ENCODE measurements at regions not wholly inside any gene's neighbourhood (a gene's known extent, or its start where the extent isn't known, plus 50 kb on each side); places are given as distances from the start of the nearest gene placed in this dataset.
"Not testable (repeated sequence)": the region's sequence is repeated elsewhere in the genome, so short reads cannot be mapped to it uniquely, and the experiment has no call there.

GRCh38 chr17:27085517-27085916 is 208.4 kb upstream of the WSB1 start:
- H3K4me3 ChIP-seq (ENCODE audit: low read depth, low read length), result no peak overlapping the region
- TF ChIP-seq POLR2A (IDR thresholded peaks at IDR 0.05; ENCODE audit: extremely low read depth, insufficient read length) (no peak), MAX (IDR thresholded peaks at IDR 0.05; ENCODE audit: low read depth, low read length) (no peak), MYC (IDR thresholded peaks at IDR 0.05; ENCODE audit: low read depth, low read length) (no peak), CTCF (IDR thresholded peaks at IDR 0.05; ENCODE audit: low read depth, low read length) (no peak)
- DNase-seq (ENCODE audit: low read depth), result no peak

- H3K4me3 ChIP-seq (ENCODE audit: low read depth, low read length), result no peak overlapping the region
- TF ChIP-seq MYC (IDR thresholded peaks at IDR 0.05; ENCODE audit: low read depth, low read length) (no peak), MAX (IDR thresholded peaks at IDR 0.05; ENCODE audit: low read depth, low read length) (no peak), CTCF (IDR thresholded peaks at IDR 0.05; ENCODE audit: low read depth, low read length) (no peak), POLR2A (IDR thresholded peaks at IDR 0.05; ENCODE audit: extremely low read depth, insufficient read length) (no peak)
- no peak for DNase-seq (ENCODE audit: low read depth)
Observed at GRCh38 chr17:27086526-27086925, 207.4 kb upstream of the WSB1 start.

DNA sequence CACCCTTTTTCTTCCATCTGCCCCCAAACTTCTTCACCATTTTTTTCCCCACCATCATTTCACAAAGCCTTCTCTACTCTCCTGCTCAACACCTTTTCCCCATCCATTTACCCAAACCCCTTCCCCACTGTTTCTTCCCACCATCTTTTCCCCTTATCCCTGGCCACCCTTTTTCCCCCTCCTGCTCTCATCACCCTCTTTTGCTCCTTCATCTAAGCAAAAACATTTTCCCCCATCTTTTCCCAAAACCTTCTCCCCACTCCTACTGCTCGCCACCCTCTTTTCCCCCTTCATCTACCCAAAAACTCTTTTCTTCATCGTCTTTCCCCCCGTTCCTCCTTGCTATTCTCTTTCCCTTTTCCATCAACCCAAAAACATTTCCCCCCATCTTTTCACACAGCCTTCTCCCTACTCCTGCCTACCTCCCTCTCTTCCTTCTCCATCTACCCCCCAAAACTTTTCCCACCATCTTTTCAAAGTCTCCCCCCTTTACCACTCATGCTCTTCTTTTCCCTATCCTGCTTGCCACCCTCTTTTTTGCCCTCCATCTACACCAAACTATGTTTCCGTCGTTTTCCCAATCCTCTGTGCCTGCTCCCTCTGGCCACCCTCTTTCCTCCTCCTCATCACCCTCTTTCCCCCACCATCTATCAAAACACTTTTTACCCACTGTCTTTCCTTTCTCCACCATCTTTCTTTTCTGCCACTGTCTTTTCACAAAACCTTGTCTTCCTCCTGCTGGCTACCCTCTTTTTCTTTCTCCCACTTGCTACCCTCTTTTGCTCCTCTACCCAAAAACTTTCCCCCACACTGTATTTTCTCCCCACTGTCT is 205.8 kb upstream of the WSB1 start:
- TF ChIP-seq MAX (IDR thresholded peaks at IDR 0.05; ENCODE audit: low read depth, low read length) (no peak), MYC (IDR thresholded peaks at IDR 0.05; ENCODE audit: low read depth, low read length) (no peak), CTCF (IDR thresholded peaks at IDR 0.05; ENCODE audit: low read depth, low read length) (no peak), POLR2A (IDR thresholded peaks at IDR 0.05; ENCODE audit: extremely low read depth, insufficient read length) (no peak)
- DNase-seq (ENCODE audit: low read depth), result no peak
- no peak overlapping the region for H3K4me3 ChIP-seq (ENCODE audit: low read depth, low read length)

DNA sequence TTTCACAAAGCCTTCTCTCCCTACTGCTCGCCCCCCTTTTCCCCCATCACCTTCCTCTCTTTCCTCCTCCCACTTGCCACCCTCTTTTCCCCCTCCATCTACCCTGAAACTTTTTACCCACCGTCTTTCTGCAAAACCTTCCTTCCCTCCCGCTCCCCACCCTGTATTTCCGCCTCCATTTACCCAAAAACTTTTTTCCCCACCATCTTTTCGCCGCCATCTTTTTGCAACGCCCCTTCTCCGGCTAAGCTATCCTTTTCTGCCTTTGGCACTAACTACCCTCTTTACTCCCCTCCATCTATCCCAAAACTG is 205.2 kb upstream of the WSB1 start:
- H3K4me3 ChIP-seq (ENCODE audit: low read depth, low read length), result no peak overlapping the region
- TF ChIP-seq CTCF (IDR thresholded peaks at IDR 0.05; ENCODE audit: low read depth, low read length), result no peak
- DNase-seq (ENCODE audit: low read depth), result no peak

DNA sequence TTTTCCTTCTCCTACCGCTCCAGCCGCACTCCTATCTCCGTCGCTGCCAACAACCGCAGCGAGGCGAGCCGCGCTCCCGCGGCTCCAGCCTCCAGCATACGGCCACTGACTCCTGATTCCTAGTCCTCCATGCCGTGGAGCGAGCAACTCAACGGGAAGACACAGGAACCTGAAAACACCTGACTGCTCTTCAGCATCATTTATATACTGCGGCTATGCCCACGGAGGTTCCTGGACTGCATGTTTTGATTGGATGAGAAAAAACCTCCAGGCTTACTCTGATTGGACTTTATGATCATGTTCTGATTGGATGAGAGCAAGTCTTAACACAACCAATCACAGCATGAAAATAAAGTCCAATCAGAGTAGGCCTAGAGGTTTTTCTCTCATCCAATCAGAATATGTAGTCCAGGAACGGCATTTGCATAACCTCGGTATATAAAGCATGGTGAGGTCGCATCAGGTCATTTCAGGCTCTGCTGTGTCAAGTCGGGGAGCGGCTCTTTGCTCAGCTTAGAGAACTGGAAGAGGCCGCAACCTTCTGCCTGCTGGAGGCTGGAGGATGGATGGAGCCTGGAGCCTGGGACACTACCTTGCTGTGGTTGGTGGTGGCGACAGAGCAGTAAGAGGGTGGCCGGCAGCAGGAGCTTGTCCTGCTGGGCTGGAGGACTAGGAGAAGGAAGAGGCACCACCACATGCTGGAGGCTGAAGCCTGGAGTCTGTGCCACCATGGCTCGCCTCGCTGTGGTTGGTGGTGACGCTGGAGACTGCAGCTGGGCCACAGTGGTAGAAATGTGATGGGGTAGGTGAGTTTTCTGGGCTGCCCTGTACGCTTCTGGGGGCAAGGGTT is 204.6 kb upstream of the WSB1 start:
- DNase-seq (ENCODE audit: low read depth); H3K4me3 ChIP-seq (ENCODE audit: low read depth, low read length): not testable (repeated sequence)

DNA sequence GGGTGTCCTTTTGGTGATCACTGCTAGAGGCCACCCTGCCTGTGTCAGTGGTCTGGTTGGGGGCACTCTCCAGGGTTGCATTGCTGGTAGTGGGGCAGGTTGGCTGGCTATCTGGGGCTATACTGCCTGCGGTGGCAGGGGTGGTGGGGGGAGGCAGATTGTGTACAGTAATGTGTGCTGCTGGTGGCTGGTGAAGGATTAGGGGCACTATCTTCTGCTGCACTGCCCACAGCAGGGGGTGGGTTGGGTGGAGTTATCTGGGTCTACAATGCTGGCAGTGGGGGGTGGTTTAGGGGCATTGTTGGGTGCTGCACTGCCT is 204.0 kb upstream of the WSB1 start:
- no peak overlapping the region for H3K4me3 ChIP-seq (ENCODE audit: low read depth, low read length)
- no peak for DNase-seq (ENCODE audit: low read depth)
- TF ChIP-seq MAX (IDR thresholded peaks at IDR 0.05; ENCODE audit: low read depth, low read length), result no peak
- no peak for TF ChIP-seq POLR2A (IDR thresholded peaks at IDR 0.05; ENCODE audit: extremely low read depth, insufficient read length)
- TF ChIP-seq MYC (IDR thresholded peaks at IDR 0.05; ENCODE audit: low read depth, low read length), result no peak
- no peak for TF ChIP-seq CTCF (IDR thresholded peaks at IDR 0.05; ENCODE audit: low read depth, low read length)

DNA sequence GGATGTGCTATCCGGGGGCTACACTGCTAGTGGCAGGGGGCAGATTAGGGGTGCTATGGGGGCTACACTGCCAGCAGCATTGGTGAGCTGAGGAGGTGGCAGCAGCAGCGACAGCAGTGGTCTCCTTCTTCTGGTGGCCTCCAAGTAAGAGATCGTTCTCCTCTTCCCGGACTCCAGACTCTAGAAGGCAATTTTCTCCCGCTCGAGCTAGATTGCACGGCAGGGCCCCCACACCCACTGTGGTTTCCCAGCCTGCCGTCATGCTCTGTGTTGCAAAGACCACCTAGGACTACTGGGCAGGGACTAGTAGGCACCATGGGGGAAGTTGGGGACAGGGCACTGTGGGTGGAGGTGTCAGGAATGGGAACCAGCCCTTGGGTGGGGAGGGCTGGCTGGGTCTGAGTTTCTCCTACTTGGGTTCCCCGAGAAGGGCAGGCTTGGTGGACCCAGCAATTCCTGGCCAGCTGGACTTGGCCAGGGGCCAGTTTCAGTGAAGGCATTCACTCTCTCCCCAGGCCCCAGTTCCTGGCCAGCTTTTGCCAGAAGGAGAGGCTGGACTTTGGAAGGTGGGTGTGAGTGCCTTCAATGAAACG is 203.4 kb upstream of the WSB1 start:
- DNase-seq (ENCODE audit: low read depth), result not testable (repeated sequence)

More for the DNA sequence above, 203.4 kb upstream of the WSB1 start:
- H3K4me3 ChIP-seq (ENCODE audit: low read depth, low read length), result not testable (repeated sequence)

Measured in NB4 (cell line).